GM13977 (cell line): ENCODE measurements at regions not wholly inside any gene's neighbourhood (a gene's known extent, or its start where the extent isn't known, plus 50 kb on each side); places are given as distances from the start of the nearest gene placed in this dataset.

ENCODE experiments used
- DNase-seq: peaks from one replicate; pipeline ENCODE4 v3.0.0; 2012; ENCODE audit warnings: low spot score
- CTCF ChIP-seq: IDR thresholded peaks from 2 replicates; pipeline ENCODE4 v1.5.1; 2012; ENCODE audit warnings: mild to moderate bottlenecking, control low read depth; ENCODE audit not compliant: insufficient read depth; ENCODE audit errors: extremely low read depth, missing control alignments
- in situ Hi-C: fragments of 300-500 bp; cut with MboI; formaldehyde crosslinking; loops from one replicate; pipeline ENCODE4 v1.12.0; 2022; ENCODE audit warnings: low sequenced_read_pairs, low pct_unique_long_range_greater_than_20kb, mixed read lengths, inconsistent platforms; ENCODE audit not compliant: unreplicated experiment

GRCh38 chr12:84701041-84701440 is 211.6 kb downstream of the SLC6A15 start:
- DNase-seq = no peak
- in situ Hi-C loops = no loop called here
- TF ChIP-seq CTCF = no peak

GRCh38 chr12:84698576-84699333 is 213.8 kb downstream of the SLC6A15 start:
- DNase-seq = no peak
- in situ Hi-C loops = no loop called here
- no peak for TF ChIP-seq CTCF

GRCh38 chr12:84696908-84697540 is 215.6 kb downstream of the SLC6A15 start:
- in situ Hi-C loops = no loop called here
- DNase-seq = no peak
- no peak for TF ChIP-seq CTCF

GRCh38 chr12:84696281-84696680 is 216.3 kb downstream of the SLC6A15 start:
- in situ Hi-C loops = no loop called here
- no peak for DNase-seq
- TF ChIP-seq CTCF = no peak

GRCh38 chr12:84694116-84694515 is 218.5 kb downstream of the SLC6A15 start:
- no peak for DNase-seq
- in situ Hi-C loops = no loop called here
- TF ChIP-seq CTCF = no peak

GRCh38 chr12:84692071-84692470 is 220.5 kb downstream of the SLC6A15 start:
- DNase-seq = no peak
- TF ChIP-seq CTCF = no peak
- in situ Hi-C loops = no loop called here
